Testis (tissue), 2 donors: ENCODE measurements at regions not wholly inside any gene's neighbourhood (a gene's known extent, or its start where the extent isn't known, plus 50 kb on each side); places are given as distances from the start of the nearest gene placed in this dataset.

Experiments used
- DNase-seq: peaks from one replicate; pipeline ENCODE4 v3.0.0-alpha.2; 2019
- H3K27ac ChIP-seq, 2 donors: fragments of 200-600 bp; sonication (generic); one replicate each; pipeline ENCODE4 v1.5.1; 2019
- H3K27me3 ChIP-seq: fragments of 200-600 bp; sonication (generic); one replicate; pipeline ENCODE4 v1.5.1; 2019
- H3K36me3 ChIP-seq: fragments of 200-600 bp; sonication (generic); one replicate; pipeline ENCODE4 v1.5.1; 2017; ENCODE audit warnings: low read depth; ENCODE audit errors: missing control alignments
- H3K4me1 ChIP-seq: fragments of 200-600 bp; sonication (generic); one replicate; pipeline ENCODE4 v1.5.1; 2019
- H3K4me3 ChIP-seq, 2 donors: fragments of 200-600 bp; sonication (generic); one replicate each; pipeline ENCODE4 v1.5.1; 2017 to 2019
- H3K9me3 ChIP-seq: fragments of 200-600 bp; sonication (generic); one replicate; pipeline ENCODE4 v1.5.1; 2017
- CTCF ChIP-seq, 3 experiments: fragments of 450-650 bp in 2 of 3; fragments of 200-600 bp in 1 of 3; sonication (generic) in 1 of 3; IDR thresholded peaks; one replicate each; pipeline ENCODE4 v1.5.1; 2016 to 2019; ENCODE audit warnings: antibody characterized with exemption in 3 of 3, mild to moderate bottlenecking in 2 of 3, moderate library complexity in 1 of 3
- POLR2A ChIP-seq: fragments of 450-650 bp; IDR thresholded peaks from one replicate; pipeline ENCODE4 v1.6.1; 2017; ENCODE audit warnings: antibody characterized with exemption, mild to moderate bottlenecking, moderate library complexity
- WGBS, 2 donors: methylation state at CpG; one replicate each; pipeline ENCODE4 v1.1.5; 2018; 5-methylcytosine and 5-hydroxymethylcytosine counted together
- intact Hi-C: fragments of 100-400 bp; cut with DNase I; formaldehyde crosslinking; loops from one replicate; pipeline ENCODE4 v1.15.1; 2023; ENCODE audit warnings: low total_unique reads

- Histone ChIP-seq H3K9me3 (no peaks in the 10 kb centered on the region), H3K27me3 (no peaks in the 10 kb centered on the region), H3K4me3 (no peak overlapping the region), H3K36me3 (no peaks in the 10 kb centered on the region), H3K4me1 (no peaks in the 10 kb centered on the region), H3K27ac (no peak overlapping the region)
- no peak for TF ChIP-seq CTCF (IDR thresholded peaks at IDR 0.05)
- TF ChIP-seq POLR2A: no peak
- intact Hi-C loops: no loop called here
- DNase-seq: no peak
- WGBS, 2 donors: 83 to 87% methylated on average over 10 of the region's 10 CpGs
These were observed 696.1 kb upstream of the TMEM132C start for GRCh38 chr12:127570793-127571360.

GRCh38 chr12:127571578-127571977, 695.4 kb upstream of the TMEM132C start:
- no peak for TF ChIP-seq POLR2A
- no peak for TF ChIP-seq CTCF (IDR thresholded peaks at IDR 0.05)
- intact Hi-C loops: no loop called here
- H3K4me3 ChIP-seq: no peak overlapping the region
- no peaks in the 10 kb centered on the region for H3K4me1 ChIP-seq
- H3K9me3 ChIP-seq: no peaks in the 10 kb centered on the region
- H3K27ac ChIP-seq: no peak overlapping the region
- DNase-seq: no peak
- 78 to 82% methylated on average over 3 of the region's 3 CpGs for WGBS, 2 donors
- no peaks in the 10 kb centered on the region for H3K36me3 ChIP-seq
- H3K27me3 ChIP-seq: no peaks in the 10 kb centered on the region

GRCh38 chr12:127579446-127579845, 687.5 kb upstream of the TMEM132C start:
- DNase-seq: no peak

GRCh38 chr12:127582074-127582473, 684.9 kb upstream of the TMEM132C start:
- Histone ChIP-seq H3K27me3 (no peaks in the 10 kb centered on the region), H3K4me3 (no peak overlapping the region), H3K36me3 (no peaks in the 10 kb centered on the region), H3K4me1 (no peaks in the 10 kb centered on the region), H3K9me3 (no peaks in the 10 kb centered on the region), H3K27ac (no peak overlapping the region)
- intact Hi-C loops: no loop called here
- WGBS, 2 donors: 74 to 88% methylated on average over 5 to 6 of the region's 6 CpGs
- no peak for DNase-seq
- no peak for TF ChIP-seq CTCF (IDR thresholded peaks at IDR 0.05)
- TF ChIP-seq POLR2A: no peak

More at GRCh38 chr12:127579446-127579845, 687.5 kb upstream of the TMEM132C start:
- intact Hi-C loops: no loop called here
- H3K36me3 ChIP-seq: no peaks in the 10 kb centered on the region
- no peaks in the 10 kb centered on the region for H3K27me3 ChIP-seq
- no peak overlapping the region for H3K4me3 ChIP-seq
- no peak for TF ChIP-seq POLR2A
- TF ChIP-seq CTCF (IDR thresholded peaks at IDR 0.05): no peak
- H3K9me3 ChIP-seq: no peaks in the 10 kb centered on the region
- H3K27ac ChIP-seq: no peak overlapping the region
- no peaks in the 10 kb centered on the region for H3K4me1 ChIP-seq
- 95 to 98% methylated on average over 1 of the region's 1 CpG for WGBS, 2 donors

- H3K27me3 ChIP-seq: no peaks in the 10 kb centered on the region
- no peaks in the 10 kb centered on the region for H3K4me1 ChIP-seq
- H3K4me3 ChIP-seq: no peak overlapping the region
- no peaks in the 10 kb centered on the region for H3K9me3 ChIP-seq
- WGBS, 2 donors: 83 to 93% methylated on average over 4 of the region's 4 CpGs
- TF ChIP-seq POLR2A (no peak), CTCF (IDR thresholded peaks at IDR 0.05) (no peak)
- intact Hi-C loops: no loop called here
- no peak for DNase-seq
- no peaks in the 10 kb centered on the region for H3K36me3 ChIP-seq
- H3K27ac ChIP-seq: no peak overlapping the region
These were observed 683.9 kb upstream of the TMEM132C start for GRCh38 chr12:127583041-127583440.
